GM12874 (cell line): ENCODE measurements at regions not wholly inside any gene's neighbourhood (a gene's known extent, or its start where the extent isn't known, plus 50 kb on each side); places are given as distances from the start of the nearest gene placed in this dataset.

Source experiments
- CTCF ChIP-seq: IDR thresholded peaks from 2 replicates; pipeline ENCODE4 v1.5.1; 2011; ENCODE audit warnings: low read depth, mild to moderate bottlenecking, control low read depth, low read length, moderate library complexity; ENCODE audit not compliant: insufficient read depth

- no peak for TF ChIP-seq CTCF
These were observed 134.3 kb upstream of the HAAO start for GRCh38 chr2:42926434-42927333.

- TF ChIP-seq CTCF: no peak
These were observed 133.5 kb upstream of the HAAO start for GRCh38 chr2:42925742-42926433.

GRCh38 chr2:42924418-42924886, 132.1 kb upstream of the HAAO start:
- no peak for TF ChIP-seq CTCF

- TF ChIP-seq CTCF: no peak
These were observed 131.4 kb upstream of the HAAO start for GRCh38 chr2:42923580-42924417.

GRCh38 chr2:42922790-42923579, 130.6 kb upstream of the HAAO start:
- TF ChIP-seq CTCF: no peak

GRCh38 chr2:42922293-42922692, 129.9 kb upstream of the HAAO start:
- no peak for TF ChIP-seq CTCF
